ENCODE measurements at regions not wholly inside any gene's neighbourhood (a gene's known extent, or its start where the extent isn't known, plus 50 kb on each side); places are given as distances from the start of the nearest gene placed in this dataset.
A peak's percentile ranks its signal among the peaks of the same experiment; 100 is the strongest.

GRCh38 chr6:1099264-1099663, 212.6 kb upstream of the FOXQ1 start:
- TF ChIP-seq CTCF (IDR thresholded peaks at IDR 0.05) (no peak), POLR2A (IDR thresholded peaks at IDR 0.05) (no peak), POLR2AphosphoS5 (IDR thresholded peaks at IDR 0.05) (peak; percentile 16), EP300 (IDR thresholded peaks at IDR 0.05) (no peak)
